ENCODE measurements at regions not wholly inside any gene's neighbourhood (a gene's known extent, or its start where the extent isn't known, plus 50 kb on each side); places are given as distances from the start of the nearest gene placed in this dataset.

DNA sequence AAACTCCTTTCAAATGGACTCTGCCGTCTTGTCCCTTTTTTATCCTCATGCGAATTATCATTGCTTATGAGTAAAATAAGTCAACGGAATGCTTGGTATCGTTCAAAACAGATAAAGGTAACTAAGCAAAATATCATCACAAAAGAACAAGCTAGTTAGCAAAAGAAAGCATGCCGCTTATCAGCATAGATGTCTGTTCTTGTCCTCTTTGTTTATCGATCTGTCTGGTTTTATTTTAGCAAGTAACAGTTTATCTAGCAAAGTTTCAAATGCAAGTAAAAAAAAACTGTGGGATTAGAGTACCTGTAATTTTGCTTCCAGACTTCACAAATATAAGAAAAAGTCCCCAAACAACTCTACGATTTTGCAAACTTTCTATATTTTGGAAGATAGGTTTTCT, 561.5 kb downstream of the USP25 start:
- TF ChIP-seq, protein P1, sequence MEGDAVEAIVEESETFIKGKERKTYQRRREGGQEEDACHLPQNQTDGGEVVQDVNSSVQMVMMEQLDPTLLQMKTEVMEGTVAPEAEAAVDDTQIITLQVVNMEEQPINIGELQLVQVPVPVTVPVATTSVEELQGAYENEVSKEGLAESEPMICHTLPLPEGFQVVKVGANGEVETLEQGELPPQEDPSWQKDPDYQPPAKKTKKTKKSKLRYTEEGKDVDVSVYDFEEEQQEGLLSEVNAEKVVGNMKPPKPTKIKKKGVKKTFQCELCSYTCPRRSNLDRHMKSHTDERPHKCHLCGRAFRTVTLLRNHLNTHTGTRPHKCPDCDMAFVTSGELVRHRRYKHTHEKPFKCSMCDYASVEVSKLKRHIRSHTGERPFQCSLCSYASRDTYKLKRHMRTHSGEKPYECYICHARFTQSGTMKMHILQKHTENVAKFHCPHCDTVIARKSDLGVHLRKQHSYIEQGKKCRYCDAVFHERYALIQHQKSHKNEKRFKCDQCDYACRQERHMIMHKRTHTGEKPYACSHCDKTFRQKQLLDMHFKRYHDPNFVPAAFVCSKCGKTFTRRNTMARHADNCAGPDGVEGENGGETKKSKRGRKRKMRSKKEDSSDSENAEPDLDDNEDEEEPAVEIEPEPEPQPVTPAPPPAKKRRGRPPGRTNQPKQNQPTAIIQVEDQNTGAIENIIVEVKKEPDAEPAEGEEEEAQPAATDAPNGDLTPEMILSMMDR (IDR thresholded peaks at IDR 0.05), result no peak
- no peak for TF ChIP-seq POLR2A (IDR thresholded peaks at IDR 0.05)
